B cell (primary cell): ENCODE measurements at regions not wholly inside any gene's neighbourhood (a gene's known extent, or its start where the extent isn't known, plus 50 kb on each side); places are given as distances from the start of the nearest gene placed in this dataset.

Experiments
- ATAC-seq: fragments of 200-7000 bp; cut with Tn5 transposase; one replicate; pipeline ENCODE4 v1.10.0; 2021; ENCODE audit warnings: low read depth, mild to moderate bottlenecking, moderate number of reproducible peaks, moderate library complexity
- CTCF ChIA-PET: fragments of 350-600 bp; sonication (Branson Sonifier 250); formaldehyde crosslinking; loops from one replicate; lab custom pipeline; 2021; ENCODE audit warnings: antibody characterized with exemption, inconsistent platforms; lab: Charles Lee
- POLR2A ChIA-PET: fragments of 350-600 bp; sonication (Branson Sonifier 250); formaldehyde crosslinking; loops from one replicate; lab custom pipeline; 2021; ENCODE audit warnings: antibody characterized with exemption; lab: Charles Lee
- DNase-seq: peaks from one replicate; pipeline ENCODE4 v3.0.0; 2013
- H2AFZ ChIP-seq: 2 replicates; pipeline ENCODE4 v1.6.1; 2012; ENCODE audit warnings: mild to moderate bottlenecking, low read depth, low read length; ENCODE audit not compliant: insufficient read depth, poor library complexity, severe bottlenecking
- H3K27ac ChIP-seq, 2 donors: 1 replicate in 1 of 2; 2 replicates in 1 of 2; pipeline ENCODE4 v1.5.1; 2012 to 2013; ENCODE audit warnings: low read length in 2 of 2, mild to moderate bottlenecking in 2 of 2, moderate library complexity in 1 of 2
- H3K27me3 ChIP-seq, 4 experiments: fragments of 200-600 bp in 1 of 4; sonication (generic) in 1 of 4; replicated peaks in 1 of 4; 1 replicate in 2 of 4; 2 replicates in 2 of 4; pipeline versions ENCODE4 v1.6.1 to v1.7.0; 2013 to 2016; ENCODE audit warnings: low read length in 3 of 4, mild to moderate bottlenecking in 2 of 4, mixed read lengths in 1 of 4, moderate library complexity in 1 of 4; ENCODE audit not compliant: insufficient read depth in 4 of 4, control insufficient read depth in 3 of 4; ENCODE audit errors: control extremely low read depth in 1 of 4
- H3K36me3 ChIP-seq, 2 experiments: replicated peaks in 1 of 2; 1 replicate in 1 of 2; 2 replicates in 1 of 2; pipeline versions ENCODE4 v1.6.1 to v1.7.1; 2013; ENCODE audit warnings: low read length in 1 of 2; ENCODE audit not compliant: insufficient read depth in 2 of 2, control insufficient read depth in 1 of 2; ENCODE audit errors: control extremely low read depth in 1 of 2, extremely low read depth in 1 of 2
- H3K4me1 ChIP-seq, 2 donors: fragments of 200-600 bp in 1 of 2; sonication (generic) in 1 of 2; 1 replicate in 1 of 2; 2 replicates in 1 of 2; pipeline versions ENCODE4 v1.5.1 to v1.6.1; 2013 to 2017; ENCODE audit warnings: low read length in 2 of 2; ENCODE audit not compliant: control insufficient read depth in 2 of 2, insufficient read depth in 2 of 2
- H3K4me2 ChIP-seq: replicated peaks from 2 replicates; pipeline ENCODE3; 2012; ENCODE audit warnings: mild to moderate bottlenecking, low read depth, low read length; ENCODE audit not compliant: poor library complexity, severe bottlenecking
- H3K4me3 ChIP-seq, 5 experiments: fragments of 200-600 bp in 1 of 5; sonication (generic) in 1 of 5; 1 replicate in 3 of 5; 2 replicates in 2 of 5; pipeline versions ENCODE4 v1.5.1 to v1.7.0; 2011 to 2016; ENCODE audit warnings: low read length in 4 of 5, mild to moderate bottlenecking in 4 of 5, low read depth in 2 of 5, control low read depth in 1 of 5, moderate library complexity in 1 of 5; ENCODE audit not compliant: insufficient read depth in 1 of 5; ENCODE audit errors: control extremely low read depth in 1 of 5, extremely low read depth in 1 of 5
- H3K79me2 ChIP-seq: fragments of 200-600 bp; sonication (generic); one replicate; pipeline ENCODE4 v1.6.0; 2016; ENCODE audit warnings: low read length; ENCODE audit not compliant: control insufficient read depth, insufficient read depth
- H3K9ac ChIP-seq: fragments of 200-600 bp; sonication (generic); 2 replicates; pipeline ENCODE4 v1.6.1; 2017; ENCODE audit warnings: mild to moderate bottlenecking, low read length, moderate library complexity
- H3K9me3 ChIP-seq, 3 donors: one replicate each; pipeline versions ENCODE4 v1.6.1 to v1.7.1; 2013; ENCODE audit warnings: low read length in 2 of 3; ENCODE audit not compliant: control insufficient read depth in 2 of 3, insufficient read depth in 1 of 3; ENCODE audit errors: control extremely low read depth in 1 of 3
- H4K20me1 ChIP-seq: 2 replicates; pipeline ENCODE4 v1.6.0; 2012; ENCODE audit warnings: mild to moderate bottlenecking, low read length; ENCODE audit not compliant: insufficient read depth, control insufficient read depth, poor library complexity, severe bottlenecking
- H3K27ac Mint-ChIP-seq: one replicate; pipeline ENCODE4 v1.8.0; 2021; ENCODE audit warnings: mixed read lengths
- H3K27me3 Mint-ChIP-seq: one replicate; pipeline ENCODE4 v1.8.0; 2021; ENCODE audit warnings: mixed read lengths
- H3K4me1 Mint-ChIP-seq: one replicate; pipeline ENCODE4 v1.8.0; 2021; ENCODE audit warnings: mixed read lengths
- H3K4me3 Mint-ChIP-seq: one replicate; pipeline ENCODE4 v1.8.0; 2021; ENCODE audit warnings: mixed read lengths
- H3K9me3 Mint-ChIP-seq: one replicate; pipeline ENCODE4 v1.8.0; 2022; ENCODE audit warnings: mixed read lengths; ENCODE audit not compliant: insufficient read depth
- EZH2 ChIP-seq: IDR thresholded peaks from 2 replicates; pipeline ENCODE4 v1.6.1; 2012; ENCODE audit warnings: borderline replicate concordance, low read depth, mild to moderate bottlenecking, moderate library complexity, low read length; ENCODE audit not compliant: insufficient read depth, poor library complexity, severe bottlenecking
- WGBS: methylation state at CpG from one replicate; pipeline ENCODE4 v1.1.5; 2013; ENCODE audit warnings: missing lambda C conversion rate; ENCODE audit not compliant: insufficient coverage; 5-methylcytosine and 5-hydroxymethylcytosine counted together
- intact Hi-C: fragments of 100-400 bp; cut with micrococcal nuclease; formaldehyde crosslinking; loops from one replicate; pipeline ENCODE4 v1.10.0; 2022
- TF ChIP-seq, protein P1 (sequence below): fragments of 200-600 bp; IDR thresholded peaks from one replicate; pipeline ENCODE4 v1.8.0; 2022; ENCODE audit warnings: antibody characterized with exemption, mild to moderate bottlenecking

DNA sequence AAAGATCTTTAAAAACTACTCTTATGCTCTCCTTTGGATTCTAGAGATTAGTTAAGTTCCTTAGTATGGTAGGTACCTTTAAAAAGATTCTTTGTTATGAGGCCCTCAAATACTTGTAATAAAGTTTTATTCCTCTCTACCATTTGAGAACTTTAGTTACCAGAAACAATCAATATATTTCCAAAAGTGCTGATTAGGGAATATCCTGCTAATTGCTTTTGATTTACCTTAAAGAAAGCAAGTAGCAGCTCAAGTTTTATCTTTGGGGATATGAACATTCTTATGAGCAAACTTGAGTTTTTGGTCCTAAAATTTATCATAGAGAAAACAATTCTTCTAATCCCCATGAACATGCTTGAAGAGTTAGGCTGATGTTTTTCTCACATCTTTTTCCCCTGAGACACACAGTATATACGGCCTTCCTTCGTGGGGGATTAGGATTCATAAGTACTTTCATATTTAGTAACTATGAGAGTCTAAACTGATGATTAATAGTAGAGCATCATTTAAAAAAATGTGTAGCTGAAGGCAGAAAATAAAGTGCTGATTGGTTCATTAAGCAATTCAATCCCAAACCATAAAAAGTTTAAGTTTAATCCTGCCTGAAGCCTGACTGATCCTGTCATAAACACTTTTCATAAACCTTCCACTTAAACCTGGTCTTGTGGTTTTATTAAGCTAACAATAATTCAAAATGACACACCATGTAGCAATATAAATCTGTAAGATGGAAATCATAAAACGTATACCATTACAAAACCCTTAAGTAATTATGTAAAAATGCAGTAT, 380.5 kb upstream of the FBXO33 start:
- intact Hi-C loops = no loop called here
- H3K4me3 Mint-ChIP-seq = no peak overlapping the region
- H3K27ac Mint-ChIP-seq = no peak overlapping the region
- CTCF ChIA-PET = no interaction called here
- Histone ChIP-seq H3K36me3 (no peaks in the 10 kb centered on the region), H3K4me3 (no peak overlapping the region), H3K9me3 (no peaks in the 10 kb centered on the region), H3K4me1 (no peaks in the 10 kb centered on the region), H3K27me3 (no peaks in the 10 kb centered on the region), H4K20me1 (no peaks in the 10 kb centered on the region), H3K27ac (no peak overlapping the region), H2AFZ (no peak overlapping the region), H3K4me2 (no peak overlapping the region), H3K9ac (no peak overlapping the region), H3K79me2 (no peaks in the 10 kb centered on the region)
- ATAC-seq (no peak), DNase-seq (no peak)
- peaks cover 4% of the 10 kb centered on the region for H3K9me3 Mint-ChIP-seq
- WGBS = no CpG with 5 or more reads among the region's 3 CpGs
- no peaks in the 10 kb centered on the region for H3K27me3 Mint-ChIP-seq
- POLR2A ChIA-PET = no interaction called here
- TF ChIP-seq, protein P1, sequence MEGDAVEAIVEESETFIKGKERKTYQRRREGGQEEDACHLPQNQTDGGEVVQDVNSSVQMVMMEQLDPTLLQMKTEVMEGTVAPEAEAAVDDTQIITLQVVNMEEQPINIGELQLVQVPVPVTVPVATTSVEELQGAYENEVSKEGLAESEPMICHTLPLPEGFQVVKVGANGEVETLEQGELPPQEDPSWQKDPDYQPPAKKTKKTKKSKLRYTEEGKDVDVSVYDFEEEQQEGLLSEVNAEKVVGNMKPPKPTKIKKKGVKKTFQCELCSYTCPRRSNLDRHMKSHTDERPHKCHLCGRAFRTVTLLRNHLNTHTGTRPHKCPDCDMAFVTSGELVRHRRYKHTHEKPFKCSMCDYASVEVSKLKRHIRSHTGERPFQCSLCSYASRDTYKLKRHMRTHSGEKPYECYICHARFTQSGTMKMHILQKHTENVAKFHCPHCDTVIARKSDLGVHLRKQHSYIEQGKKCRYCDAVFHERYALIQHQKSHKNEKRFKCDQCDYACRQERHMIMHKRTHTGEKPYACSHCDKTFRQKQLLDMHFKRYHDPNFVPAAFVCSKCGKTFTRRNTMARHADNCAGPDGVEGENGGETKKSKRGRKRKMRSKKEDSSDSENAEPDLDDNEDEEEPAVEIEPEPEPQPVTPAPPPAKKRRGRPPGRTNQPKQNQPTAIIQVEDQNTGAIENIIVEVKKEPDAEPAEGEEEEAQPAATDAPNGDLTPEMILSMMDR = no peak
- no peak for TF ChIP-seq EZH2
- H3K4me1 Mint-ChIP-seq = no peaks in the 10 kb centered on the region

DNA sequence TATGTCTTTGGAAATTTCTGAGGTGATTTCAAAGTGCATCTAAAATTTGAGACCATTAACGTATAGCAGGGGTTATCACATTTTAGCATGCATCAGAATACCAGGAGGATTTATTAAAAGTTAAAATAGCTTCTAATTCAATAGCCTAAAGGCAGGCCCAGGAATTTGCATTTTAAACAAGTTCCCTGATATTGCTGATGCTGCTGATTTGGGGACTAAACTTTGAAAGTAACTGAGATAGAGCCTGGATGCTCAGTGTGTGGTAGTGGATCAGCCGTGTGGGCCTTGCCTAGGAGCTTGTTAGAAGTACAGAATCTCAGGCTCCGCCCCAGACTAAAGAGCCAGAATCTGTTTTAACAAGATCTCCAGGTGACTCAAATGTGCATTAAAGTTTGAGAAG, 375.0 kb upstream of the FBXO33 start:
- Histone ChIP-seq H3K79me2 (no peaks in the 10 kb centered on the region), H3K9ac (no peak overlapping the region), H3K4me1 (no peaks in the 10 kb centered on the region), H4K20me1 (no peaks in the 10 kb centered on the region), H3K9me3 (no peaks in the 10 kb centered on the region), H3K4me3 (no peak overlapping the region), H3K4me2 (no peak overlapping the region), H3K27me3 (no peaks in the 10 kb centered on the region), H3K36me3 (no peaks in the 10 kb centered on the region), H3K27ac (no peak overlapping the region), H2AFZ (no peak overlapping the region)
- intact Hi-C loops = no loop called here
- ChIA-PET POLR2A (no interaction called here), CTCF (no interaction called here)
- ATAC-seq (no peak), DNase-seq (no peak)
- Mint-ChIP-seq H3K4me3 (no peak overlapping the region), H3K27ac (no peak overlapping the region), H3K4me1 (no peaks in the 10 kb centered on the region), H3K27me3 (no peaks in the 10 kb centered on the region), H3K9me3 (no peaks in the 10 kb centered on the region)
- TF ChIP-seq, protein P1 = no peak
- no peak for TF ChIP-seq EZH2
- WGBS = 91% methylated on average over 2 of the region's 3 CpGs
